ENCODE measurements at regions not wholly inside any gene's neighbourhood (a gene's known extent, or its start where the extent isn't known, plus 50 kb on each side); places are given as distances from the start of the nearest gene placed in this dataset.

- intact Hi-C loops (cut with micrococcal nuclease), result no loop called here
- Histone ChIP-seq H3K56ac (ENCODE audit: extremely low read depth, insufficient read depth, low read length) (no peak overlapping the region), H2AK5ac (ENCODE audit: low read depth, low read length) (no peak overlapping the region), H3K4me3 (ENCODE audit: insufficient read depth, low read depth, low read length) (no peak overlapping the region), H3K9ac (ENCODE audit: low read depth, low read length) (no peak overlapping the region), H3K9me3 (ENCODE audit: control insufficient read depth, insufficient read depth, low read length) (no peaks in the 10 kb centered on the region), H3K23ac (ENCODE audit: low read depth, low read length) (no peak overlapping the region), H3K9me1 (ENCODE audit: insufficient read depth, low read length) (no peaks in the 10 kb centered on the region), H3K18ac (ENCODE audit: low read depth, low read length) (no peak overlapping the region), H2BK120ac (ENCODE audit: low read depth, low read length) (no peak overlapping the region), H2BK5ac (ENCODE audit: low read depth, low read length, poor library complexity, severe bottlenecking) (no peak overlapping the region), H4K5ac (ENCODE audit: low read depth, low read length) (no peak overlapping the region), H3K14ac (replicated peaks; ENCODE audit: low read depth, low read length) (no peak overlapping the region), H2AK9ac (replicated peaks; ENCODE audit: low read depth, low read length, poor library complexity) (no peak overlapping the region), H3K4ac (ENCODE audit: low read depth, low read length) (no peak overlapping the region), H4K8ac (ENCODE audit: low read depth in 2 of 2, low read length in 2 of 2) (no peak overlapping the region), H3K4me2 (ENCODE audit: low read depth, low read length) (no peak overlapping the region), H3K27ac (ENCODE audit: insufficient read depth, low read length) (no peak overlapping the region), H2BK15ac (ENCODE audit: low read depth, low read length) (no peak overlapping the region), H3K36me3 (ENCODE audit: control insufficient read depth, insufficient read depth, low read length) (no peaks in the 10 kb centered on the region), H3K79me1 (ENCODE audit: low read depth in 1 of 2, low read length in 2 of 2) (no peaks in the 10 kb centered on the region), H3K27me3 (ENCODE audit: control insufficient read depth, insufficient read depth, low read length) (no peaks in the 10 kb centered on the region), H4K91ac (ENCODE audit: insufficient read depth, low read depth, low read length) (no peak overlapping the region), H3K4me1 (ENCODE audit: control insufficient read depth, insufficient read depth, low read length) (no peaks in the 10 kb centered on the region), H2BK20ac (ENCODE audit: low read depth, low read length) (no peak overlapping the region), H4K20me1 (ENCODE audit: insufficient read depth, low read length) (no peaks in the 10 kb centered on the region), H2AFZ (replicated peaks; ENCODE audit: low read length, poor library complexity) (no peak overlapping the region)
- in situ Hi-C loops (cut with MboI; ENCODE audit: low sequenced_read_pairs), result no loop called here
- POLR2A ChIA-PET (ENCODE audit: unreplicated experiment), result no interaction called here
- no CpG with 5 or more reads among the region's 2 CpGs for WGBS, 2 experiments (ENCODE audit: extremely low coverage in 2 of 2, insufficient read length in 1 of 2)
- dilution Hi-C loops (cut with HindIII; ENCODE audit: low sequenced_read_pairs, unreplicated experiment), result no loop called here
- ATAC-seq (ENCODE audit: low read depth) (no peak), DNase-seq (no peak)
- BruUV-seq (replicated peaks), result no TSS peak
- no peak for TF ChIP-seq CTCF (conservative IDR thresholded peaks at IDR 0.05; ENCODE audit: low read depth, low read length)
- no peak for TF ChIP-seq CEBPB (IDR thresholded peaks at IDR 0.05; ENCODE audit: low read depth, low read length)
- TF ChIP-seq RCOR1 (IDR thresholded peaks at IDR 0.05; ENCODE audit: insufficient replicate concordance, low read length), result no peak
- no peak for TF ChIP-seq BHLHE40 (IDR thresholded peaks at IDR 0.05; ENCODE audit: low read depth, low read length)
- CTCF ChIA-PET, result no interaction called here
These were observed 440.1 kb upstream of the NBEA start for GRCh38 chr13:34502011-34502410.

Data from IMR-90 (cell line).